ENCODE measurements at regions not wholly inside any gene's neighbourhood (a gene's known extent, or its start where the extent isn't known, plus 50 kb on each side); places are given as distances from the start of the nearest gene placed in this dataset.

DNA sequence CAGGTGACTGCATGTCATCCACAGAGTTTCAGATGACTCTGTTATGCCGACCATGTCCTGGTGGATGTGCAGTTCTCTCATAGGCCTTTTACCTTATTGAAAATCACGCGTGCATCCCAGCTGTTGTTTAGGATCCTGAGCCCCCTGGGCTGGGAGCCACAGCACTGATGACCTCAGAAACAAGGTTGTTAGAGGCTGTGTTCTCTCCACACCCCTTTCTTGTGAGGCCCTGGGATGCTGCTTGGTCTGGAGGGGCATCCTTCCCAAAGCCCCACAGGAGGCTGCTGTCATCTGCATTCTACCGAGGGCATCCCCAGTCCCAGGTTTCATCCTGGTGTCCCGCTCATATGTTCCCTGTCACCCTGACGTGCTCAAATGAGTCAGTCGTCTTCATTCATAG, 76.5 kb upstream of the IRX4 start:
- TF ChIP-seq, protein P1, sequence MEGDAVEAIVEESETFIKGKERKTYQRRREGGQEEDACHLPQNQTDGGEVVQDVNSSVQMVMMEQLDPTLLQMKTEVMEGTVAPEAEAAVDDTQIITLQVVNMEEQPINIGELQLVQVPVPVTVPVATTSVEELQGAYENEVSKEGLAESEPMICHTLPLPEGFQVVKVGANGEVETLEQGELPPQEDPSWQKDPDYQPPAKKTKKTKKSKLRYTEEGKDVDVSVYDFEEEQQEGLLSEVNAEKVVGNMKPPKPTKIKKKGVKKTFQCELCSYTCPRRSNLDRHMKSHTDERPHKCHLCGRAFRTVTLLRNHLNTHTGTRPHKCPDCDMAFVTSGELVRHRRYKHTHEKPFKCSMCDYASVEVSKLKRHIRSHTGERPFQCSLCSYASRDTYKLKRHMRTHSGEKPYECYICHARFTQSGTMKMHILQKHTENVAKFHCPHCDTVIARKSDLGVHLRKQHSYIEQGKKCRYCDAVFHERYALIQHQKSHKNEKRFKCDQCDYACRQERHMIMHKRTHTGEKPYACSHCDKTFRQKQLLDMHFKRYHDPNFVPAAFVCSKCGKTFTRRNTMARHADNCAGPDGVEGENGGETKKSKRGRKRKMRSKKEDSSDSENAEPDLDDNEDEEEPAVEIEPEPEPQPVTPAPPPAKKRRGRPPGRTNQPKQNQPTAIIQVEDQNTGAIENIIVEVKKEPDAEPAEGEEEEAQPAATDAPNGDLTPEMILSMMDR (IDR thresholded peaks at IDR 0.05) = no peak
- TF ChIP-seq POLR2A (IDR thresholded peaks at IDR 0.05) = no peak

All from body of pancreas (tissue), 4 donors.